ENCODE measurements at regions not wholly inside any gene's neighbourhood (a gene's known extent, or its start where the extent isn't known, plus 50 kb on each side); places are given as distances from the start of the nearest gene placed in this dataset.

DNA sequence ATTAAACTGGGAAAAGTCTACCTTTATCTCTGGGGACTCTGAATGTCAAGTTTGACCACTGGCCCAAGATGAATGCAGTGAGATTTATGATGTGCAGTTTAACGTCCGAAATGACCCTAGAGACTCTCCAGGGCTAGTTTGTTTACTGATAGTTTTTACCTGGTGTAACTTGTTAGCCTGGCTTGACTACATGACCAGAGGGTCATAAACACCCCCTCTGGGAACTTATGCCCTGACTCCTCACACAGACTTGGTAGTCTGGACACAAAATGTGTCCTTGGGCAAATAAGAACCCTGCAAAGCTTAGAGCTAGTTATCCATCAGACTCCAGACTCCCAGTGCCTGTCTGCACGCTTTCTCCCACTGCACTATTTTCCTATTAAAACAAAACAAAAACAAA is 606.5 kb downstream of the HACE1 start:
- Histone ChIP-seq H3K9me2 (no peaks in the 10 kb centered on the region), H4K20me1 (ENCODE audit: insufficient read depth) (no peaks in the 10 kb centered on the region), H2AFZ (ENCODE audit: low read depth) (no peak overlapping the region), H3K4me1 (ENCODE audit: control insufficient read depth in 1 of 2, insufficient read depth in 2 of 2, low read depth in 1 of 2, low read length in 1 of 2) (no peaks in the 10 kb centered on the region), H3K4me2 (no peak overlapping the region), H3K27me3 (ENCODE audit: insufficient read depth) (no peaks in the 10 kb centered on the region), H3K27ac (ENCODE audit: low read depth in 2 of 2, low read length in 1 of 2) (no peak overlapping the region), H3K4me3 (ENCODE audit: low read depth in 2 of 2, low read length in 1 of 2) (no peak overlapping the region), H3K79me2 (ENCODE audit: insufficient read depth) (no peaks in the 10 kb centered on the region), H3K9ac (no peak overlapping the region), H3F3A (replicated peaks; ENCODE audit: insufficient read depth) (no peaks in the 10 kb centered on the region), H3K36me3 (replicated peaks in 1 of 2; ENCODE audit: control insufficient read depth in 1 of 2, insufficient read depth in 2 of 2, low read length in 1 of 2) (no peaks in the 10 kb centered on the region), H3K9me3 (no peaks in the 10 kb centered on the region)
- TF ChIP-seq RFX5 (IDR thresholded peaks at IDR 0.05; ENCODE audit: low read length) = no peak
- no peak for TF ChIP-seq MXI1 (IDR thresholded peaks at IDR 0.05; ENCODE audit: low read depth, low read length)
- TF ChIP-seq FOSL2 (IDR thresholded peaks at IDR 0.05; ENCODE audit: borderline replicate concordance, low read depth) = no peak
- TF ChIP-seq, protein P1, sequence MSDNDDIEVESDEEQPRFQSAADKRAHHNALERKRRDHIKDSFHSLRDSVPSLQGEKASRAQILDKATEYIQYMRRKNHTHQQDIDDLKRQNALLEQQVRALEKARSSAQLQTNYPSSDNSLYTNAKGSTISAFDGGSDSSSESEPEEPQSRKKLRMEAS (IDR thresholded peaks at IDR 0.05; ENCODE audit: low read depth) = no peak
- TF ChIP-seq, protein P2, sequence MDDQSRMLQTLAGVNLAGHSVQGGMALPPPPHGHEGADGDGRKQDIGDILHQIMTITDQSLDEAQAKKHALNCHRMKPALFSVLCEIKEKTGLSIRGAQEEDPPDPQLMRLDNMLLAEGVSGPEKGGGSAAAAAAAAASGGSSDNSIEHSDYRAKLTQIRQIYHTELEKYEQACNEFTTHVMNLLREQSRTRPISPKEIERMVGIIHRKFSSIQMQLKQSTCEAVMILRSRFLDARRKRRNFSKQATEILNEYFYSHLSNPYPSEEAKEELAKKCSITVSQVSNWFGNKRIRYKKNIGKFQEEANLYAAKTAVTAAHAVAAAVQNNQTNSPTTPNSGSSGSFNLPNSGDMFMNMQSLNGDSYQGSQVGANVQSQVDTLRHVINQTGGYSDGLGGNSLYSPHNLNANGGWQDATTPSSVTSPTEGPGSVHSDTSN (IDR thresholded peaks at IDR 0.05) = no peak
- TF ChIP-seq RAD21 (IDR thresholded peaks at IDR 0.05; ENCODE audit: low read length) = no peak
- TF ChIP-seq MEF2A (IDR thresholded peaks at IDR 0.05; ENCODE audit: borderline replicate concordance, low read depth) = no peak
- TF ChIP-seq EZH2phosphoT487 (IDR thresholded peaks at IDR 0.05; ENCODE audit: borderline replicate concordance, low read depth) = no peak
- no peak for TF ChIP-seq EP300 (IDR thresholded peaks at IDR 0.05; ENCODE audit: borderline replicate concordance in 1 of 2, low read depth in 1 of 2, low read length in 1 of 2)
- TF ChIP-seq YY1 (IDR thresholded peaks at IDR 0.05; ENCODE audit: low read depth) = no peak
- TF ChIP-seq GABPA (IDR thresholded peaks at IDR 0.05; ENCODE audit: low read depth) = no peak
- no peak for TF ChIP-seq NFIC (IDR thresholded peaks at IDR 0.05; ENCODE audit: borderline replicate concordance)
- TF ChIP-seq NRF1 (IDR thresholded peaks at IDR 0.05; ENCODE audit: low read depth, low read length) = no peak
- TF ChIP-seq RCOR1 (IDR thresholded peaks at IDR 0.05; ENCODE audit: low read length) = no peak
- TF ChIP-seq ELF1 (IDR thresholded peaks at IDR 0.05) = no peak
- TF ChIP-seq, protein P3, sequence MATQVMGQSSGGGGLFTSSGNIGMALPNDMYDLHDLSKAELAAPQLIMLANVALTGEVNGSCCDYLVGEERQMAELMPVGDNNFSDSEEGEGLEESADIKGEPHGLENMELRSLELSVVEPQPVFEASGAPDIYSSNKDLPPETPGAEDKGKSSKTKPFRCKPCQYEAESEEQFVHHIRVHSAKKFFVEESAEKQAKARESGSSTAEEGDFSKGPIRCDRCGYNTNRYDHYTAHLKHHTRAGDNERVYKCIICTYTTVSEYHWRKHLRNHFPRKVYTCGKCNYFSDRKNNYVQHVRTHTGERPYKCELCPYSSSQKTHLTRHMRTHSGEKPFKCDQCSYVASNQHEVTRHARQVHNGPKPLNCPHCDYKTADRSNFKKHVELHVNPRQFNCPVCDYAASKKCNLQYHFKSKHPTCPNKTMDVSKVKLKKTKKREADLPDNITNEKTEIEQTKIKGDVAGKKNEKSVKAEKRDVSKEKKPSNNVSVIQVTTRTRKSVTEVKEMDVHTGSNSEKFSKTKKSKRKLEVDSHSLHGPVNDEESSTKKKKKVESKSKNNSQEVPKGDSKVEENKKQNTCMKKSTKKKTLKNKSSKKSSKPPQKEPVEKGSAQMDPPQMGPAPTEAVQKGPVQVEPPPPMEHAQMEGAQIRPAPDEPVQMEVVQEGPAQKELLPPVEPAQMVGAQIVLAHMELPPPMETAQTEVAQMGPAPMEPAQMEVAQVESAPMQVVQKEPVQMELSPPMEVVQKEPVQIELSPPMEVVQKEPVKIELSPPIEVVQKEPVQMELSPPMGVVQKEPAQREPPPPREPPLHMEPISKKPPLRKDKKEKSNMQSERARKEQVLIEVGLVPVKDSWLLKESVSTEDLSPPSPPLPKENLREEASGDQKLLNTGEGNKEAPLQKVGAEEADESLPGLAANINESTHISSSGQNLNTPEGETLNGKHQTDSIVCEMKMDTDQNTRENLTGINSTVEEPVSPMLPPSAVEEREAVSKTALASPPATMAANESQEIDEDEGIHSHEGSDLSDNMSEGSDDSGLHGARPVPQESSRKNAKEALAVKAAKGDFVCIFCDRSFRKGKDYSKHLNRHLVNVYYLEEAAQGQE (IDR thresholded peaks at IDR 0.05; ENCODE audit: low read depth, low read length) = no peak
- no peak for TF ChIP-seq JUND (IDR thresholded peaks at IDR 0.05)
- TF ChIP-seq, protein P4, sequence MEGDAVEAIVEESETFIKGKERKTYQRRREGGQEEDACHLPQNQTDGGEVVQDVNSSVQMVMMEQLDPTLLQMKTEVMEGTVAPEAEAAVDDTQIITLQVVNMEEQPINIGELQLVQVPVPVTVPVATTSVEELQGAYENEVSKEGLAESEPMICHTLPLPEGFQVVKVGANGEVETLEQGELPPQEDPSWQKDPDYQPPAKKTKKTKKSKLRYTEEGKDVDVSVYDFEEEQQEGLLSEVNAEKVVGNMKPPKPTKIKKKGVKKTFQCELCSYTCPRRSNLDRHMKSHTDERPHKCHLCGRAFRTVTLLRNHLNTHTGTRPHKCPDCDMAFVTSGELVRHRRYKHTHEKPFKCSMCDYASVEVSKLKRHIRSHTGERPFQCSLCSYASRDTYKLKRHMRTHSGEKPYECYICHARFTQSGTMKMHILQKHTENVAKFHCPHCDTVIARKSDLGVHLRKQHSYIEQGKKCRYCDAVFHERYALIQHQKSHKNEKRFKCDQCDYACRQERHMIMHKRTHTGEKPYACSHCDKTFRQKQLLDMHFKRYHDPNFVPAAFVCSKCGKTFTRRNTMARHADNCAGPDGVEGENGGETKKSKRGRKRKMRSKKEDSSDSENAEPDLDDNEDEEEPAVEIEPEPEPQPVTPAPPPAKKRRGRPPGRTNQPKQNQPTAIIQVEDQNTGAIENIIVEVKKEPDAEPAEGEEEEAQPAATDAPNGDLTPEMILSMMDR (IDR thresholded peaks at IDR 0.05) = no peak
- TF ChIP-seq, protein P5, sequence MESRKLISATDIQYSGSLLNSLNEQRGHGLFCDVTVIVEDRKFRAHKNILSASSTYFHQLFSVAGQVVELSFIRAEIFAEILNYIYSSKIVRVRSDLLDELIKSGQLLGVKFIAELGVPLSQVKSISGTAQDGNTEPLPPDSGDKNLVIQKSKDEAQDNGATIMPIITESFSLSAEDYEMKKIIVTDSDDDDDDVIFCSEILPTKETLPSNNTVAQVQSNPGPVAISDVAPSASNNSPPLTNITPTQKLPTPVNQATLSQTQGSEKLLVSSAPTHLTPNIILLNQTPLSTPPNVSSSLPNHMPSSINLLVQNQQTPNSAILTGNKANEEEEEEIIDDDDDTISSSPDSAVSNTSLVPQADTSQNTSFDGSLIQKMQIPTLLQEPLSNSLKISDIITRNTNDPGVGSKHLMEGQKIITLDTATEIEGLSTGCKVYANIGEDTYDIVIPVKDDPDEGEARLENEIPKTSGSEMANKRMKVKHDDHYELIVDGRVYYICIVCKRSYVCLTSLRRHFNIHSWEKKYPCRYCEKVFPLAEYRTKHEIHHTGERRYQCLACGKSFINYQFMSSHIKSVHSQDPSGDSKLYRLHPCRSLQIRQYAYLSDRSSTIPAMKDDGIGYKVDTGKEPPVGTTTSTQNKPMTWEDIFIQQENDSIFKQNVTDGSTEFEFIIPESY (IDR thresholded peaks at IDR 0.05; ENCODE audit: borderline replicate concordance, low read depth) = no peak
- ChIA-PET CTCF (no interaction called here), POLR2A (no interaction called here)
- no peak for DNase-seq
- WGBS (ENCODE audit: low lambda C conversion rate) = 33% methylated on average over 3 of the region's 3 CpGs
